GM18519 (cell line): ENCODE measurements at regions not wholly inside any gene's neighbourhood (a gene's known extent, or its start where the extent isn't known, plus 50 kb on each side); places are given as distances from the start of the nearest gene placed in this dataset.
"Not testable (repeated sequence)": the region's sequence is repeated elsewhere in the genome, so short reads cannot be mapped to it uniquely, and the experiment has no call there.

Experiments
- ATAC-seq: cut with Tn5 transposase; IDR thresholded peaks from one replicate; pipeline ENCODE4 v1.9.1; 2021; ENCODE audit warnings: mild to moderate bottlenecking, moderate library complexity; ENCODE audit not compliant: unreplicated experiment, low FRiP score

DNA sequence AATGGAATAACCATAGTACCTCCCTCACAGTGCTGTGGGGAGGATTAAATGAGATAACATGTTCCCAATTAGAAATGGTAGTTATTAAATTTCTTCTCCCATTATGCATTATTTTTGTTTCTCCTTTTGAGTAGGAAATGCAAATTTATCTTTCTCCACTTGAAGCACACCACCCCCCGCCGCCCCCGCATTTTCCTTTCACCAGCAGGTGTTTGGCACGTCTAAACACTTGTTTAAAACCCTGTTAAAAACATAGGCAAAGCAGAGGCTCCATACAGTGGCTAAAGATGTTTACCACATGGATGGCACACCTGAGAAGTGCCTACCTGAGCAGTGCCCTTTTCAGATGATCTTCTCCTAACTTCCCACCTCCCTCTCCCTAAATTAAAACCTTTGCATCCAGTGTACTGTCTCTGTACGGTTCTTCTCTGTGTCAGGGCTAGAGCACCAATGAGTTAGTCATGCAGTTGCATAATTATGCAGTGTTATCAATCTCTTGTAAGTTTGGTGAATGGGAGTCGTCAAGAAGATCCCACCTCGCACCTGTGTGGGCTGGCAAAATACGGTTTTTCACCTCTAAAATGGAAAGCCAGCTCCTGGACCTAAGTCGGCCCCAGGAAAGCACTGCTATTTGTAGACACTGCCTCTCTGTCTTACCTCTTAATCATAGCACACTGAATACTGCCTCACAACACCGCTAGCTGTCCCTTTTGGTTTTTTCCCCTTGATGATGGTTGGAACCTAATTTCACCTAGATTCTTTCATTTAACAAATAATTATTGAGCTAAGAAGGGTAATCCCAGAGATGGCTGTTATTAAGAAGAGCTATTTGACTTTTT is 122.0 kb downstream of the CT47B1 start:
- ATAC-seq, result no peak

DNA sequence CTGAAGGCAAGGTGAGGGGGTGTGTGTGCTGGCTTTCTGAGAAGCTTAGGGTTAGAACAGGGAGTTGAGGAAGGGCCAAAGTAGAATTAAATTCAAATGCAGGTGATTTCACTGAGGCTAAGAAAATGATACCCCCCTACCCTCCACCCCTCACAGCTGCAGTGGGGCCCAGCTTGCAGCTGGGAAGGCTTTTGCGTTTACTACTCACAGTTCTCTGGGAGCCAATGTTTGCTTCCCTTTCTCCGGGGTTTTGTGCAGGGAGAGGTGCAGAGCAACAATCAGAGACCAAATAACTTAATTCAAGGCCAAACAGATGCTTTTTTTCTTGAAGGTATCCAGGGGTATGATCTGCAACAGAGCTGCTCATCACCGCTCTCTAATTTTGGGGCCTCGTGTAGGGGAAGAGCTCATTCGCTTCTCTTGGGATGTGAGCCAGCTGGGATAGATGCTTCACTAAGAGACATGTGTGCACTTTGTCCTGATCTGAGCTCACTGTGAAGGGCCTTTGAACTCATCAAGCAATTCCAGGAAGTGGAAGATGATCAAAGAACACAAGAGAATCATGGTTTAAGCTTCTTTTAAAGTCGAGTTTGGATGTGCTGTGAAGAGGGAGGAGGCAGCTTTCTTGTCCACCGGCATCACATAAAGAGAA is 122.7 kb upstream of the C1GALT1C1 start:
- no peak for ATAC-seq

DNA sequence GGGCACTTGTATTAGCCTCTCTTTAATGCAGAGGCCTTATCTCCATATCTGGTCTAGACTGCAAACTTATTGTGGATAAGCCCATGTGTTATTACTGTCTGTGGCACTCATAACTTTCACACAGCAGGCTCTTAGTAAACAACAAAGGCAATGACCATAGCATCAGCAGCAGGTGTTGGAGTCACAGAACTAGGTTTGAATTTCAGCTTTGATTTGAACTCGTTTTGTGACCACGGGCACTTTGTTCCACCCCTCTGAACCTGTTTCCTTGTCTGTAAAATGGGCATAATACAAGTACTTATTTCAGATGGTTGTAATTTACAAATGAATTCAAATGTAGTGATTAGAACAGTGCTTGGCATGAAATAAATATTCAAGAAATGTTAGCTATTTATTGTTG is 121.8 kb upstream of the C1GALT1C1 start:
- no peak for ATAC-seq

DNA sequence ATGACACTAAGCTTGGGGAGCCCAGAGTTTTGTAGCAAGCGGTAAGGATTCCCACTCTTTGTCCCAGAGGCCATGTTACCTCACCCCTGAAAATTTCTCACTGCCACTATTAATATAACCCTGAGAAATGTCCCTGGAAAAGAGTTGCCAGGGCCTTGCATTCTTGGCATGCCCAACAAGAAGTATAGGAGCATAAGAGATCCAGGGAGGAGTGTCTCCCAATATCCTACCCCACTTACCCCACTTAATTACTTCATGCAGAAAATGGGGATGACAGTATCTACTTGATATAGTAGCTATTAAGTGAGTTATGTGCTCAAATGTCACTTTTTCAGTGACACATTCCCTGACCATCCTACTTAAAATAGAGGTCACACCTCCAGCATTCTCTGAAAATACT is 120.5 kb upstream of the C1GALT1C1 start:
- no peak for ATAC-seq

DNA sequence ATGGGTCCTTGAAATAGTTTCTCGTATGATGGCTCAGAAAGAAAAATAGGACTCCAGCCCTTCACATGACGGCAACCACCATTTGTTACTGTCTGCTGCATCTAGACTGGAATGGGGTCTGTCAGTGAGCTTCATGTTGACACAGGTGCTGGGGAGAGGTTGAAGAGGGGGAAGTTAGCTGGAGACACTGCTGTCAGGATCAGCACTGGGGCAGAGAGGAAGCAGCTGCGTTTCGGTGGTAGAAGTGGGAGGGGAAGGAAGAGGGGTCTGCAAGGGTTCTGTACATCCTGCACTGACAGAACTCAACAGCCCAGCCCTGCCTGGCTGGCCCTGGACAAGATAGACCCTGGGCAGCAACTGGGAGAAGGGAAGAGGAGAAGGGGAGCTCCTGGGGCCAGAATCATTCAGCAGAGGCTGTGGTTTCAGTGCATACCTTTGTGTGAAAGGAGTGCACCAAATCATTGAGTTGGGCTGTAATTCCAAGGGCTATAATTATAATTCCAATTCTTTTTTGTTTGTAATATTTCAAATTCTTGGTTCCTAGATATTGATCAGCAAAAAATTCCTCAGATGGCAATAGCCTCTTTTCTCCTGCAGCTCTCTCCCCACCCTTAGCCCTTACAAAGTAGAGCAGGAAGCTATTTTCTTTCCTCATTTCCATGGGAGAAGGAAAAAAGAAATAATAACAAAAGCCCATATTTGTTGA is 119.4 kb upstream of the C1GALT1C1 start:
- ATAC-seq, result peak; percentile 43

DNA sequence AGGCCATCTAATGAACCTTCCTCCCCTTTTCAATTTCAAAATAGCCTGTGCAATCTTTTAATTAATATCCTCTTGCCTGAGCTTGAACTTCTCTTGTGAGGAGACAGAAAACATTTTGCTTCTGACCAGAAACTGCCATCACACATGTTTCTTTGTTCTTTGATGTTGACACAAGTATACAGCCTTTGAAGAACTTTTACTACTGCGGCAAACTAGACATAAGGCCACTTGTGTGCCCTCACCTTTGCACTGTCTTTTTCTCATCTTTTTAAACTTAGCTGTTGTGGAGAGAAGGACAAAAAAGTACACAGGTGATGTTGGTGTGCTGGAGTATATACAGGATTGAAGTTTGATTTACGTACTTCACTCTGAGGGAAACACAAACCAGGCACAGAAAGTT is 116.3 kb upstream of the C1GALT1C1 start:
- no peak for ATAC-seq

DNA sequence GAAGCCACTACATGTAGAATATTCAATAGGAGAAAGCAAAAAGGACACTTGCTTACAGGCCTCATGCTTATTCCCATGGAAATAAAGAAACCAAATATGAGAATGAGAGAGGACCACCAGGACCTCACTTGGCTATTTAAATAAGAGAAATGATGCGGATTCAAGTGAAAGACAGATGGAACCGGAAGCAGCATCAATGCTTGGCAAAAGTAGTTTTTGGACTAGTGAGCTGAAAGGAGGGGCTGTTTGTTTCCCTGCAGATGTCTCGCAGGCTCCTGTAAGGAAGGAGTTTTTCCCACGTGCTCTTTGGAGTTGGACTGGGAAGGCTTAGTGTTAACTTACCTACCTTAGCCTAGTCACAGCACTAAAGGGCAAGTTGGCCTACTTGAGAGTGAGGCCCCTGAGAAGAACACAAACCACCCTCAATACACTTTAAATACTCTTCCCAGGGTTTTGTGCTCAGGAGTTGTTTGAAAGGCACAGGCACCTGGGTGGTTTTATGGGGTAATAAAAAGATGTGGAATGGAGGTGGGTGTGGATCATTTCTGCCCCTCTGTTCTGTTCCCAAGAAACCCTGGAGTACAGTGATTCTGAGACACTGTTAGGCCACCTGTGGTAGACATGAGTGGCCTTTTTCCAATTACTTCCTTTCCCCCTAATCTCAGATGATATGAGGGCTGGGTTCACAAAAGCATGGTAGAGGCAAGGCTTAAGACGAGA is 113.3 kb upstream of the C1GALT1C1 start:
- no peak for ATAC-seq

DNA sequence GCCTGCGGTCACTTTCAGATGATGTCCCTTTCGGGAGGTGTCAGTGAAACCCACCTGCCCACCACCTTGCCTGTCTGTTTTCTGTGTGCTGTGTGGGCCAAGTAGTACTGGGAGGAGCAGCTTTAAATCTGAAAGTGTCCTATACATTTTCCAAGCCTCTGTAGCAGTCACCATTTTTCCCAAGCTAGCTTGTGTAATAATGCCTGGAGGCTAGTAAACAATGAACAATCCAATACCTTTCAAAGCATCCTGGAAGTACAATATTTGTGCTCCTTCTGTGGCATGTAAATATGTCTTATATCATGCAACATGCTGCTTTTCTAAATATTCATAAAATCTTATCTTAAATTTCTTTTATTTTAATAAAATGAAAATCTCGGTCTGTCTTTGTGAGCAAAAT is 111.6 kb upstream of the C1GALT1C1 start:
- no peak for ATAC-seq

DNA sequence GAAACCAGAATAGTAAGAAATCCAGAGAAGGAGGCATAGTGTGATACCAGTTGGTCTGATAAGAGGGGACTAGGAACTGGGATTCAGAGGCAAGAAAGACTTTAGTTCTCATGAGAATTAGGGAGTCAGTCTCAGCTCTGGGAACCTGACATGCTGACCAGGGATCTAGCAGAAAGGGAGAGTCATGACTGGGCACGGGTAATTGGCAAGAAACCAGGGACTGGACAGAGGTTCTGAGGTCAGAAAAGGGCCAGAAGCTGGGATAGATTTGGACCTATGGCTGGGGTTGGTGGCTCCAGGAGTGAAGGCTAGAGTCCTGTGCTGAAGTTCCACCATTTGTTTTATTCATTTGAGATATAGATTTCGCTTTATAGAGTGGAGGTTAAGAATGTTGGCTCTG is 110.2 kb upstream of the C1GALT1C1 start:
- ATAC-seq, result no peak

DNA sequence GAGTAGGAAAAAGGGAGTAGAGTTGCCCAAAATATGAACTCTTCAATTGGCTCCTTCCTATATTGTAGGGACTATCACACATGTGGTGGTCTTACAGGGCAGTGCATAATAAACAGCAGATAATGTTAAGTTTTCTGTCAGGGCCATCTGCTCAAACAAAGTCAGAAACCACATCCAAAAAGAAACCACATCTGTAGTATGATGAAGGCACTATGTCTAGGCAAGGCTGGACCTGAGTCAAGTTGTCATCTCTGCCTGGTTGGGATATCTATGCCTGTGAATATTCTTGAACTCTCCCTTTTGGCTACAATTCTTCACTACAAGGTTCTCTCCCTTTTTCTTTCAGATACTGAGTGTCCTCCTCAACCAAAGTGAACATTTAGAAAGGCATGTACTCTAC is 109.4 kb upstream of the C1GALT1C1 start:
- no peak for ATAC-seq

DNA sequence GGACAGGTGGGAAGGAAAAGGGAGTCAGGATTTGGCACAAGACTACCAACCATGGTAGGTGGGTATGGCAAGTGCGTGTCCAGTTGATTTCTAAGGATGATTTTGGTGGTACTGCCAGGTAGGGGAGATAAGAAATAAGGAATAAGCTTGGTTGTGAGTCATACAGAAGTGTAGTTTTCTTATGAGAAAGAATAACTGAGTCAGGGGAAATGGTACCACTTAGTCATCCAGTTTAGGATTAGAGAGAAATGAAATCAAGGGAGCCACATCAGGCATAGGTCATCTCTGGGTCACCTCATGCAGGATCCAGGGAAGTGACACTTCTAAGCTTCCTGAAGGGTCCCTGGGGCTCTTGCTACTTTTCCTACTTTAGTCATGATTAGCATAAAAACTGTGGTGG is 107.1 kb upstream of the C1GALT1C1 start:
- no peak for ATAC-seq

DNA sequence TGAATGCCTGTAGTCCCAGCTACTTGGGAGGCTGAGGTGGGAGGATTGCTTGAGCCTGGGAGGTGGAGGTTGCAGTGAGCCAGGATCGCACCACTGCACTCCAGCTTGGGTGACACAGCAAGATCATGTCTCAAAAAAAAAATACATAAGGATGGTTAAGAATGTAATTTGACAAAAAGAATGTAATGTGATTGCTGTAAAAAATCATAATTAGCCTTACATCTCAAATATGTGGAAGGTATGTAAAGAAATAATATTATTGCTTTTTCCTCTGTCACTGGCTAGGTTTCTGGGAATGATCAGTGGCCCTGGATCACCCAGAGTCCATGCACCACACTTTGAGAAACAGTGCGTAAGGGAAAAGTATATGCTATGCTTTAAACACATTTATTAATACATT is 106.1 kb upstream of the C1GALT1C1 start:
- ATAC-seq, result no peak

DNA sequence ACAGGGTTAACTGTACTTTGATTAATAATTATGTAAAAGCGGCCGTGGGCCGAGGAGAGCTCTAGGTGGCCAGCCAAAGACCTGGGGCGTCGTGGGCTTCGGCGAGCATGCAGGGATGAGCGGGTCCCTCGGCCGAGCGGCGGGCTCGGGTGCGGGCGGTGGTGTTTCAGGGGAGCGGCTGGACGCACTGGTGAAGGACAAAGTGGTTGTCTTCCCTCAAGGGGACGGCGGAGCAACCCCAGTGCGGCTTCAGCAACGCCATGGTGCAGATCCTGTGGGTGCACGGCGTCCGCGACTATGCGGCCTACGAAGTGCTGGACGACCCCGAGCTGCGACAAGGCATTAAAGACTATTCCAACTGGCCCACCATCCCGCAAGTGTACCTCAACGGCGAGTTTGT is 103.0 kb upstream of the C1GALT1C1 start:
- no peak for ATAC-seq

DNA sequence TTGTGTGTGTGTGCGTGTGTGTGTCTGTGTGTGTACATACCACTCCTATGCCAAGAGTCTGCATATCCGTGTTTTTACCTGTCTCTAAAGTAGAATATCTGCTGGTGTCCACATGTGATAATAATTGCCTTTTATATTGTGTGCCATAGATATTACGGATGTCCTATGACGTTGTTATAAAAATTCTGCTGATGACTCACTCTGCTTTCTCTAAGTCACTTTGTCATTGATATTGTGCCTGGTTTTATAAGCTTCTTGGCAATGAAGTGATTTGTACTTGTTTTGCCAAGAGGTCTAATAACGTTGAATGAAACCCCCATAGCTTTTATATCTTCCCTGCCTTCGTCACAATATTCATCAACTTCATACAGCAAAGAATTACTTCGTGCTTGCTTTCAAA is 102.6 kb upstream of the C1GALT1C1 start:
- no peak for ATAC-seq

DNA sequence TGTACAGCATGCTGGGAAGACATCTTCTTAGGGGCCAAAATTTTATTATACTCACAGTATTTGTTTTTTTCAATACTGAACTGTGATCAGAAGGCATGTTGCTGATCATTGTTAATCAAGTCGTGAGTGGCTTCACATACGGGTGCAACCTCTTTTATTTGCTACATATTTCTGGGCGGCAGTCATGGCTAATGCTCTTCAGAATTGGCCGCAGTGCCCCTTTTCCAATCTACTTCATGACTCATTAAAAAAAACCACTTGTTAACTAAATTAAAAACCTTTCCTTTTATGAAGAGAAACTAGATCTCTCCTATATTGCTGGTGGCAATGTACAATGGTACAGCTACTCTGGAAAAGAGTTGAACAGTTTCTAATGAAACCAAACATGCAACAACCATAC is 101.5 kb upstream of the C1GALT1C1 start:
- ATAC-seq, result no peak

DNA sequence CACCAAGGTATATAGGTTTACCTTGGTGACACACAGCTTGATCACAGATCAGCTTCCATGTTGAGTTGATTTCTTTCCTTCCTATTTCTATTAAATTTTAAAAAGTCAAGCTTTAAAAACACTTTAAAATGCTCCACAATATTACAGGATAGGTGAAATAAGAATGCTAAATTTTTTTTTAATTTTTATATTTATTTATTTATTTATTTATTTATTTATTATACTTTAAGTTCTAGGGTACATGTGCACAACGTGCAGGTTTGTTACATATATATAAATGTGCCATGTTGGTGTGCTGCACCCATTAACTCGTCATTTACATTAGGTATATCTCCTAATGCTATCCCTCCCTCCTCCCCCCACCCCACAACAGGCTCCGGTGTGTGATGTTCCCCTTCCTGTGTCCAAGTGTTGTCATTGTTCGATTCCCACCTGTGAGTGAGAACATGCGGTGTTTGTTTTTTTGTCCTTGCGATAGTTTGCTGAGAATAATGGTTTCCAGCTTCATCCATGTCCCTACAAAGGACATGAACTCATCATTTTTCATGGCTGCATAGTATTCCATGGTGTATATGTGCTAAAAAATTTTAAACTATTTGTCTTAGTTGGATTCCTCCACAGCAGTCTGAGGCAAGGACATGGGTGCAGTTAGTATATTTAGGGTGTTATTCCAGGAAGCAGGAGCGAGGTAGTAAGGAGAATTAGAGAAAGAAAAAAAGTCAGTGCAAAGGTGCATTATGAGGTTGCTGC is 99.8 kb upstream of the C1GALT1C1 start:
- not testable (repeated sequence) for ATAC-seq

DNA sequence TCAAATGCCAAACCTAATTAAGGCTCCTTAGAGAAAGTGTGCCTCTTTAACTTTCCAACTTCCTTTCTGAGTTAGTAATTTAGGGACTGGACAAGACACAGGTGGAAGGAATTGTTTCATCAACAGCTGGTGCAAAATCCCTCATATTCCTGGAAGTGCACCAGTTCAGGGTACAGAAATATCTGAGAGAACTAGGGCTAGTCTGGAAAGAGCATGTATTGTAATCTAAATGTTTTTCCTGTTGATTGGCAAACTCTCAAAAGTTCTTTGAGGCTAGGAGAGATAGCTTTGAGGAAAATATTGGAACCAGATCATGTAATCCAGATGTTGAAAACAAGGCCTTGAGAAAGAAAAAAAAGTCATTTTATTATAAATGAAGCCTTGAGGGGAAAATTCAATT is 98.1 kb upstream of the C1GALT1C1 start:
- no peak for ATAC-seq

DNA sequence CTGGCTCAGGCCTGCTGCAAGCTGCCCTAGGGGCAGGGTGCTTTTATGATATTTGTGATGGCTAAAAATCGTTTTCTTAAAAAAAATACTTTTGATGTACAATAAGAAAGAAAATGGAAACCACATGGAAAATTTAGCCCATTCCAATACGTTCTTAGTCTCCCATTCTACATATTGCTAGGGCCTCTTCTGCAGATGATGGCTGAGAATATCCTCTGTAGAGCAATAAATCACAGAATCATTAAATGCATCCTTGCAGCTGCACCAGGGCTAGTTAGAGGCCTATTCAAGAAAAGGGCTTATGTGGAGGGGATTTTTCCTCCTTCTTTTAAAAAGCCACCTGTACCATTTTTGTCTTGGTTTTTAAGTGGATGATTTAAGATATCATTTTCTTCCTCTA is 97.6 kb upstream of the C1GALT1C1 start:
- no peak for ATAC-seq

DNA sequence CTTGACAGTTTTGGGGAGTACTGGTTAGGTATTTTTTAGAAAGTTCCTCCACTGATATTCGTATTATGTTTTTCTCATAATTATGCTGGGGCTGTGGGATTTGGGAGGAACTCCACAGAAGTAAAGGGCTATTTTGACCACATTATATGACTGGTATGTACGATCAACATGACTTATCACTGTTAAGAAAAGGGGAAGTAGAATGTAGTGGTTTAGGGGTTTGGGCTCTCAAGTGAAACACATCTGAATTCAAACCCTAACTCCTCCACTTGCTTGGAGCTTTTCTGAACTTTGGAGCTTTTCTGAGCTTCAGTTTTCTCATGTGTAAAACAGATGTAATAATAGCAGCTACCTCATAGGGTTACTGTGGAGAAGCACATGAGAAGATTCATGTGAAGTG is 96.4 kb upstream of the C1GALT1C1 start:
- ATAC-seq, result peak; percentile 98

DNA sequence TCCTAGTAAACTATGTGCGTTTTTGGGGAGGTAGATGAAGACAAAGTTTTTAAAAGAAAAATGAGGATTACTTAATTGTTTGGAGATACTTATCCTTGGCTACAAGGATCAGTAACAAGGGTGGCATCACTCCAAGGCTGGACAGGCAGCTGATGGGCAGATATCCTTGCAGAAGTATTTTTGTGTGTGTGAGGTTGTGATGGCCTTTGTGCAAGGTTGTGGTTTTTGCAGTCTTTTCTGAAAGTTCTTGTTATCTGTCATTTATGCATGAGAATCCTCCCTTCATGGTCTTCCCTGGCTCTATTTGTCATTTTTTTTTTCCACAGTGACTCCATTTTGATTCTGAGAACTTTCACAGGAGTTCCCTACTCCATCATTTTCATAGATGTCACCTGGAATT is 96.0 kb upstream of the C1GALT1C1 start:
- ATAC-seq, result no peak
